Ovary (tissue), 3 donors: ENCODE measurements at regions not wholly inside any gene's neighbourhood (a gene's known extent, or its start where the extent isn't known, plus 50 kb on each side); places are given as distances from the start of the nearest gene placed in this dataset.

Experiments used
- EP300 ChIP-seq: sonication (generic); formaldehyde crosslinking; IDR thresholded peaks from one replicate; pipeline ENCODE4 v1.6.1; 2017; ENCODE audit warnings: antibody characterized with exemption
- POLR2A ChIP-seq: fragments of 450-650 bp; IDR thresholded peaks from one replicate; pipeline ENCODE4 v1.6.1; 2017; ENCODE audit warnings: antibody characterized with exemption, mild to moderate bottlenecking, moderate library complexity
- TF ChIP-seq, protein P1 (sequence below), 3 donors: fragments of 450-650 bp in 2 of 3; fragments of 200-600 bp in 1 of 3; IDR thresholded peaks; one replicate each; pipeline versions ENCODE4 v1.5.1 to v1.8.0; 2016 to 2022; ENCODE audit warnings: antibody characterized with exemption in 3 of 3, mild to moderate bottlenecking in 1 of 3
- donor health status: DM: no; HTN: no; CAD: no.

DNA sequence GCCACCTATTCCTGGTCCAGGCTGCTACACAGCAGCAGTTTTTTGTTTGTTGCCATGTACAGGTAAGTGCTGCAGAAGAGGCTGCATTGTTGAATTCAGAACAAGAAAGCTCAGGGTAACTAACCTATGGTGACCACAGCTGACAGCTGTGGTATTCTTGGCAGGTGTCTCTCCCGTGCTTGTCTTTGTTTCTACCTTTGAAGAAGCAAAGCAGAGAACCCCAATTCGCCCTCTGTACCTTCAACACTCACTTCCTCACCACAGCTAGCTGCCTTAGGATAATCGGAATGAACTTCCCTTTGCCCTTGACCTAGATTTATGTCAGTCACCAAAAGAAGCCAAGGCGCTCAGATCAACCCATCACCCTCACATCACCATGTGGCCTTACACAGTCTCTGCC is 1703.3 kb upstream of the SLC10A2 start:
- TF ChIP-seq EP300 (no peak), POLR2A (no peak)
- TF ChIP-seq, protein P1, sequence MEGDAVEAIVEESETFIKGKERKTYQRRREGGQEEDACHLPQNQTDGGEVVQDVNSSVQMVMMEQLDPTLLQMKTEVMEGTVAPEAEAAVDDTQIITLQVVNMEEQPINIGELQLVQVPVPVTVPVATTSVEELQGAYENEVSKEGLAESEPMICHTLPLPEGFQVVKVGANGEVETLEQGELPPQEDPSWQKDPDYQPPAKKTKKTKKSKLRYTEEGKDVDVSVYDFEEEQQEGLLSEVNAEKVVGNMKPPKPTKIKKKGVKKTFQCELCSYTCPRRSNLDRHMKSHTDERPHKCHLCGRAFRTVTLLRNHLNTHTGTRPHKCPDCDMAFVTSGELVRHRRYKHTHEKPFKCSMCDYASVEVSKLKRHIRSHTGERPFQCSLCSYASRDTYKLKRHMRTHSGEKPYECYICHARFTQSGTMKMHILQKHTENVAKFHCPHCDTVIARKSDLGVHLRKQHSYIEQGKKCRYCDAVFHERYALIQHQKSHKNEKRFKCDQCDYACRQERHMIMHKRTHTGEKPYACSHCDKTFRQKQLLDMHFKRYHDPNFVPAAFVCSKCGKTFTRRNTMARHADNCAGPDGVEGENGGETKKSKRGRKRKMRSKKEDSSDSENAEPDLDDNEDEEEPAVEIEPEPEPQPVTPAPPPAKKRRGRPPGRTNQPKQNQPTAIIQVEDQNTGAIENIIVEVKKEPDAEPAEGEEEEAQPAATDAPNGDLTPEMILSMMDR (IDR thresholded peaks at IDR 0.05), result no peak
